ENCODE measurements at regions not wholly inside any gene's neighbourhood (a gene's known extent, or its start where the extent isn't known, plus 50 kb on each side); places are given as distances from the start of the nearest gene placed in this dataset.

GRCh38 chr14:104374718-104375080 is 204.9 kb upstream of the C14orf180 start:
- Histone ChIP-seq H3K9me3 (ENCODE audit: control insufficient read depth in 1 of 2, low read length in 2 of 2) (no peaks in the 10 kb centered on the region), H3K4me1 (ENCODE audit: control insufficient read depth in 1 of 2, insufficient read depth in 2 of 2, low read length in 2 of 2) (no peaks in the 10 kb centered on the region), H3K27me3 (ENCODE audit: control insufficient read depth in 1 of 2, insufficient read depth in 2 of 2, low read length in 2 of 2) (peaks cover 0 to 7% of the 10 kb centered on the region in 2 donors), H3K9ac (ENCODE audit: low read depth in 1 of 2, low read length in 2 of 2) (no peak overlapping the region), H3K36me3 (ENCODE audit: control insufficient read depth in 1 of 2, insufficient read depth in 2 of 2, low read length in 2 of 2) (no peaks in the 10 kb centered on the region), H3K27ac (ENCODE audit: low read depth, low read length) (no peak overlapping the region), H3K4me3 (ENCODE audit: low read depth in 1 of 2, low read length in 2 of 2) (no peak overlapping the region)

GRCh38 chr14:104375551-104376201 is 203.9 kb upstream of the C14orf180 start:
- no peak overlapping the region for H3K4me3 ChIP-seq (ENCODE audit: low read depth in 1 of 2, low read length in 2 of 2)
- H3K9ac ChIP-seq (ENCODE audit: low read depth in 1 of 2, low read length in 2 of 2), result no peak overlapping the region
- no peak overlapping the region for H3K27ac ChIP-seq (ENCODE audit: low read depth, low read length)
- H3K4me1 ChIP-seq (ENCODE audit: control insufficient read depth in 1 of 2, insufficient read depth in 2 of 2, low read length in 2 of 2), result no peaks in the 10 kb centered on the region
- peaks cover 0 to 10% of the 10 kb centered on the region in 2 donors for H3K27me3 ChIP-seq (ENCODE audit: control insufficient read depth in 1 of 2, insufficient read depth in 2 of 2, low read length in 2 of 2)
- H3K9me3 ChIP-seq (ENCODE audit: control insufficient read depth in 1 of 2, low read length in 2 of 2), result no peaks in the 10 kb centered on the region
- no peaks in the 10 kb centered on the region for H3K36me3 ChIP-seq (ENCODE audit: control insufficient read depth in 1 of 2, insufficient read depth in 2 of 2, low read length in 2 of 2)

- peaks cover 0 to 7% of the 10 kb centered on the region in 2 donors for H3K9me3 ChIP-seq (ENCODE audit: control insufficient read depth in 1 of 2, low read length in 2 of 2)
- H3K4me3 ChIP-seq (ENCODE audit: low read depth in 1 of 2, low read length in 2 of 2), result no peak overlapping the region
- no peak overlapping the region for H3K27ac ChIP-seq (ENCODE audit: low read depth, low read length)
- H3K4me1 ChIP-seq (ENCODE audit: control insufficient read depth in 1 of 2, insufficient read depth in 2 of 2, low read length in 2 of 2), result no peaks in the 10 kb centered on the region
- no peaks in the 10 kb centered on the region for H3K36me3 ChIP-seq (ENCODE audit: control insufficient read depth in 1 of 2, insufficient read depth in 2 of 2, low read length in 2 of 2)
- peaks cover 0 to 14% of the 10 kb centered on the region in 2 donors for H3K27me3 ChIP-seq (ENCODE audit: control insufficient read depth in 1 of 2, insufficient read depth in 2 of 2, low read length in 2 of 2)
- H3K9ac ChIP-seq (ENCODE audit: low read depth in 1 of 2, low read length in 2 of 2), result no peak overlapping the region
Observed at GRCh38 chr14:104376202-104377140, 203.1 kb upstream of the C14orf180 start.

GRCh38 chr14:104377256-104377655 is 202.3 kb upstream of the C14orf180 start:
- Histone ChIP-seq H3K4me1 (ENCODE audit: control insufficient read depth in 1 of 2, insufficient read depth in 2 of 2, low read length in 2 of 2) (no peaks in the 10 kb centered on the region), H3K9me3 (ENCODE audit: control insufficient read depth in 1 of 2, low read length in 2 of 2) (peaks cover 0 to 7% of the 10 kb centered on the region in 2 donors), H3K4me3 (ENCODE audit: low read depth in 1 of 2, low read length in 2 of 2) (no peak overlapping the region), H3K27me3 (ENCODE audit: control insufficient read depth in 1 of 2, insufficient read depth in 2 of 2, low read length in 2 of 2) (peaks cover 0 to 14% of the 10 kb centered on the region in 2 donors), H3K36me3 (ENCODE audit: control insufficient read depth in 1 of 2, insufficient read depth in 2 of 2, low read length in 2 of 2) (no peaks in the 10 kb centered on the region), H3K27ac (ENCODE audit: low read depth, low read length) (no peak overlapping the region), H3K9ac (ENCODE audit: low read depth in 1 of 2, low read length in 2 of 2) (no peak overlapping the region)

GRCh38 chr14:104378698-104379113 is 200.9 kb upstream of the C14orf180 start:
- Histone ChIP-seq H3K27ac (ENCODE audit: low read depth, low read length) (no peak overlapping the region), H3K36me3 (ENCODE audit: control insufficient read depth in 1 of 2, insufficient read depth in 2 of 2, low read length in 2 of 2) (no peaks in the 10 kb centered on the region), H3K4me1 (ENCODE audit: control insufficient read depth in 1 of 2, insufficient read depth in 2 of 2, low read length in 2 of 2) (no peaks in the 10 kb centered on the region), H3K4me3 (ENCODE audit: low read depth in 1 of 2, low read length in 2 of 2) (no peak overlapping the region), H3K27me3 (ENCODE audit: control insufficient read depth in 1 of 2, insufficient read depth in 2 of 2, low read length in 2 of 2) (peaks cover 0 to 14% of the 10 kb centered on the region in 2 donors), H3K9ac (ENCODE audit: low read depth in 1 of 2, low read length in 2 of 2) (no peak overlapping the region), H3K9me3 (ENCODE audit: control insufficient read depth in 1 of 2, low read length in 2 of 2) (peaks cover 0 to 7% of the 10 kb centered on the region in 2 donors)

- Histone ChIP-seq H3K9ac (ENCODE audit: low read depth in 1 of 2, low read length in 2 of 2) (no peak overlapping the region), H3K27me3 (ENCODE audit: control insufficient read depth in 1 of 2, insufficient read depth in 2 of 2, low read length in 2 of 2) (peaks cover 6 to 19% of the 10 kb centered on the region in 2 donors), H3K4me1 (ENCODE audit: control insufficient read depth in 1 of 2, insufficient read depth in 2 of 2, low read length in 2 of 2) (no peaks in the 10 kb centered on the region)
Observed at GRCh38 chr14:104382361-104383087, 197.0 kb upstream of the C14orf180 start.

GRCh38 chr14:104383088-104383995 is 196.2 kb upstream of the C14orf180 start:
- Histone ChIP-seq H3K4me3 (ENCODE audit: low read depth in 1 of 2, low read length in 2 of 2) (no peak overlapping the region), H3K36me3 (ENCODE audit: control insufficient read depth in 1 of 2, insufficient read depth in 2 of 2, low read length in 2 of 2) (no peaks in the 10 kb centered on the region), H3K9ac (ENCODE audit: low read depth in 1 of 2, low read length in 2 of 2) (no peak overlapping the region), H3K27ac (ENCODE audit: low read depth, low read length) (no peak overlapping the region), H3K9me3 (ENCODE audit: control insufficient read depth in 1 of 2, low read length in 2 of 2) (peaks cover 0 to 7% of the 10 kb centered on the region in 2 donors), H3K27me3 (ENCODE audit: control insufficient read depth in 1 of 2, insufficient read depth in 2 of 2, low read length in 2 of 2) (peaks cover 6 to 15% of the 10 kb centered on the region in 2 donors), H3K4me1 (ENCODE audit: control insufficient read depth in 1 of 2, insufficient read depth in 2 of 2, low read length in 2 of 2) (no peaks in the 10 kb centered on the region)

More at GRCh38 chr14:104382361-104383087, 197.0 kb upstream of the C14orf180 start:
- H3K4me3 ChIP-seq (ENCODE audit: low read depth in 1 of 2, low read length in 2 of 2), result no peak overlapping the region
- no peaks in the 10 kb centered on the region for H3K36me3 ChIP-seq (ENCODE audit: control insufficient read depth in 1 of 2, insufficient read depth in 2 of 2, low read length in 2 of 2)
- no peak overlapping the region for H3K27ac ChIP-seq (ENCODE audit: low read depth, low read length)
- peaks cover 0 to 7% of the 10 kb centered on the region in 2 donors for H3K9me3 ChIP-seq (ENCODE audit: control insufficient read depth in 1 of 2, low read length in 2 of 2)

- Histone ChIP-seq H3K9me3 (ENCODE audit: control insufficient read depth in 1 of 2, low read length in 2 of 2) (peaks cover 0 to 7% of the 10 kb centered on the region in 2 donors), H3K9ac (ENCODE audit: low read depth in 1 of 2, low read length in 2 of 2) (no peak overlapping the region), H3K27me3 (ENCODE audit: control insufficient read depth in 1 of 2, insufficient read depth in 2 of 2, low read length in 2 of 2) (peaks cover 6 to 15% of the 10 kb centered on the region in 2 donors), H3K4me1 (ENCODE audit: control insufficient read depth in 1 of 2, insufficient read depth in 2 of 2, low read length in 2 of 2) (no peaks in the 10 kb centered on the region), H3K27ac (ENCODE audit: low read depth, low read length) (no peak overlapping the region), H3K36me3 (ENCODE audit: control insufficient read depth in 1 of 2, insufficient read depth in 2 of 2, low read length in 2 of 2) (no peaks in the 10 kb centered on the region), H3K4me3 (ENCODE audit: low read depth in 1 of 2, low read length in 2 of 2) (no peak overlapping the region)
Observed at GRCh38 chr14:104383996-104384775, 195.4 kb upstream of the C14orf180 start.

GRCh38 chr14:104384776-104385071 is 194.8 kb upstream of the C14orf180 start:
- Histone ChIP-seq H3K4me1 (ENCODE audit: control insufficient read depth in 1 of 2, insufficient read depth in 2 of 2, low read length in 2 of 2) (no peaks in the 10 kb centered on the region), H3K27ac (ENCODE audit: low read depth, low read length) (no peak overlapping the region), H3K4me3 (ENCODE audit: low read depth in 1 of 2, low read length in 2 of 2) (no peak overlapping the region), H3K36me3 (ENCODE audit: control insufficient read depth in 1 of 2, insufficient read depth in 2 of 2, low read length in 2 of 2) (no peaks in the 10 kb centered on the region), H3K27me3 (ENCODE audit: control insufficient read depth in 1 of 2, insufficient read depth in 2 of 2, low read length in 2 of 2) (peaks cover 6 to 15% of the 10 kb centered on the region in 2 donors), H3K9me3 (ENCODE audit: control insufficient read depth in 1 of 2, low read length in 2 of 2) (peaks cover 0 to 7% of the 10 kb centered on the region in 2 donors), H3K9ac (ENCODE audit: low read depth in 1 of 2, low read length in 2 of 2) (no peak overlapping the region)

Measured in duodenal mucosa (tissue), 2 donors.